GM23248 (cell line): ENCODE measurements at regions not wholly inside any gene's neighbourhood (a gene's known extent, or its start where the extent isn't known, plus 50 kb on each side); places are given as distances from the start of the nearest gene placed in this dataset.

Source experiments
- EZH2 ChIP-seq: fragments of 200-600 bp; sonication (generic); IDR thresholded peaks from 2 replicates; pipeline ENCODE4 v1.6.1; 2018; ENCODE audit warnings: antibody characterized with exemption, mild to moderate bottlenecking; ENCODE audit not compliant: insufficient read depth, poor library complexity, severe bottlenecking
- EZH2phosphoT487 ChIP-seq: fragments of 200-600 bp; sonication (generic); IDR thresholded peaks from 2 replicates; pipeline ENCODE4 v1.6.1; 2018; ENCODE audit warnings: antibody characterized with exemption, moderate library complexity, mild to moderate bottlenecking, low read depth; ENCODE audit not compliant: insufficient read depth

GRCh38 chrX:140355429-140355828 lies 149.4 kb downstream of the SOX3 start:
- TF ChIP-seq EZH2 (no peak), EZH2phosphoT487 (no peak)
